Erythroblast (primary cell): ENCODE measurements at regions not wholly inside any gene's neighbourhood (a gene's known extent, or its start where the extent isn't known, plus 50 kb on each side); places are given as distances from the start of the nearest gene placed in this dataset.
"Not testable (repeated sequence)": the region's sequence is repeated elsewhere in the genome, so short reads cannot be mapped to it uniquely, and the experiment has no call there.

Source experiments
- GATA1 ChIP-seq: IDR thresholded peaks from 2 replicates; pipeline ENCODE4 v1.6.1; 2011; ENCODE audit warnings: low read depth, mild to moderate bottlenecking, control low read depth, low read length, moderate library complexity
- POLR2A ChIP-seq: IDR thresholded peaks from 2 replicates; pipeline ENCODE4 v1.6.1; 2011; ENCODE audit warnings: mild to moderate bottlenecking, low read length

DNA sequence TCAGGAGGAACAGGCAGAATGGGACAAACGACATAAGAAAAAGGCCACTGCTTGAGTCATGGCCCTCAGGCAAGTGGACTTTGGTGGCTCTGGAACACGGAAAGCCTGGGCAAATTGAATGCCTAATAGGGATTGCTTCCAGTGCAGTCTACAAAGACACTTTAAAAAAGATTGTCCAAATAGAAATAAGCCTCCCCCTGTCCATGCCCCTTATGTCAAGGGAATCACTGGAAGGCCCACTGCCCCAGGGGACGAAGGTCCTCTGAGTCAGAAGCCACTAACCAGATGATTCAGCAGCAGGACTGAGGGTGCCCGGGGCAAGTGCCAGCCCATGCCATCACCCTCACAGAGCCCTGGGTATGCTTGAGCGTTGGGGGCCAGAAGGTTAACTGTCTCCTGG is 51.5 kb upstream of the SRD5A2 start:
- not testable (repeated sequence) for TF ChIP-seq POLR2A, GATA1
